A673 (cell line): ENCODE measurements at regions not wholly inside any gene's neighbourhood (a gene's known extent, or its start where the extent isn't known, plus 50 kb on each side); places are given as distances from the start of the nearest gene placed in this dataset.

Experiments
- BruUV-seq: library from RNA; stranded (reverse); fragments of 400-500 nt; replicated peaks from 2 replicates; lab custom pipeline; 2021; lab: Mats Ljungman, UMichigan
- CTCF ChIA-PET: fragments of 300-600 bp; sonication (Branson Sonifier 250); formaldehyde crosslinking; loops from one replicate; lab custom pipeline; 2022; ENCODE audit warnings: antibody characterized with exemption; lab: Charles Lee
- POLR2A ChIA-PET: fragments of 300-600 bp; sonication (Branson Sonifier 250); formaldehyde crosslinking; loops from one replicate; lab custom pipeline; 2022; ENCODE audit warnings: antibody characterized with exemption; ENCODE audit not compliant: low non-redundant PET; lab: Charles Lee
- DNase-seq: peaks from one replicate; pipeline ENCODE4 v3.0.0-alpha.2; 2015; ENCODE audit warnings: low spot score
- H3K27ac ChIP-seq: fragments of 200-600 bp; sonication (generic); 2 replicates; pipeline ENCODE4 v1.5.1; 2016; ENCODE audit warnings: mixed run types, low read depth, mild to moderate bottlenecking, mixed read lengths, antibody characterized with exemption, low read length; ENCODE audit not compliant: poor library complexity, severe bottlenecking
- H3K27me3 ChIP-seq: fragments of 200-600 bp; sonication (generic); replicated peaks from 2 replicates; pipeline ENCODE4 v1.6.1; 2017; ENCODE audit warnings: mixed run types, low read depth, mild to moderate bottlenecking, mixed read lengths, antibody characterized with exemption, low read length; ENCODE audit not compliant: insufficient read depth, poor library complexity
- H3K36me3 ChIP-seq: fragments of 200-600 bp; sonication (generic); 2 replicates; pipeline ENCODE4 v1.6.1; 2016; ENCODE audit warnings: mixed run types, mild to moderate bottlenecking, mixed read lengths, antibody characterized with exemption, low read length; ENCODE audit not compliant: insufficient read depth, poor library complexity, severe bottlenecking
- H3K4me1 ChIP-seq: fragments of 200-600 bp; sonication (generic); 2 replicates; pipeline ENCODE4 v1.6.1; 2017; ENCODE audit warnings: mixed run types, mild to moderate bottlenecking, mixed read lengths, antibody characterized with exemption, low read length; ENCODE audit not compliant: insufficient read depth, poor library complexity, severe bottlenecking
- H3K4me3 ChIP-seq: fragments of 200-600 bp; sonication (generic); 2 replicates; pipeline ENCODE4 v1.5.1; 2016; ENCODE audit warnings: low read depth, mixed run types, mild to moderate bottlenecking, mixed read lengths, low read length; ENCODE audit not compliant: poor library complexity, severe bottlenecking
- H3K9me3 ChIP-seq: fragments of 200-600 bp; sonication (generic); 2 replicates; pipeline ENCODE4 v1.6.1; 2016; ENCODE audit warnings: mixed run types, low read depth, mild to moderate bottlenecking, mixed read lengths, antibody characterized with exemption, low read length; ENCODE audit not compliant: poor library complexity, severe bottlenecking
- EZH2 ChIP-seq: fragments of 200-600 bp; sonication (generic); IDR thresholded peaks from 2 replicates; pipeline ENCODE4 v1.6.1; 2017; ENCODE audit warnings: borderline replicate concordance, low read depth, mild to moderate bottlenecking, mixed read lengths, antibody characterized with exemption, low read length; ENCODE audit not compliant: poor library complexity, severe bottlenecking
- intact Hi-C: fragments of 100-400 bp; cut with micrococcal nuclease; formaldehyde crosslinking; loops from one replicate; pipeline ENCODE4 v1.10.0; 2022; ENCODE audit not compliant: unreplicated experiment
- TF ChIP-seq, protein P1 (sequence below): fragments of 300-800, 200-600 bp; sonication (generic); conservative IDR thresholded peaks from 2 replicates; pipeline ENCODE4 v1.5.1; 2017; ENCODE audit warnings: low read depth, mild to moderate bottlenecking, antibody characterized with exemption, low read length, moderate library complexity, mixed read lengths

DNA sequence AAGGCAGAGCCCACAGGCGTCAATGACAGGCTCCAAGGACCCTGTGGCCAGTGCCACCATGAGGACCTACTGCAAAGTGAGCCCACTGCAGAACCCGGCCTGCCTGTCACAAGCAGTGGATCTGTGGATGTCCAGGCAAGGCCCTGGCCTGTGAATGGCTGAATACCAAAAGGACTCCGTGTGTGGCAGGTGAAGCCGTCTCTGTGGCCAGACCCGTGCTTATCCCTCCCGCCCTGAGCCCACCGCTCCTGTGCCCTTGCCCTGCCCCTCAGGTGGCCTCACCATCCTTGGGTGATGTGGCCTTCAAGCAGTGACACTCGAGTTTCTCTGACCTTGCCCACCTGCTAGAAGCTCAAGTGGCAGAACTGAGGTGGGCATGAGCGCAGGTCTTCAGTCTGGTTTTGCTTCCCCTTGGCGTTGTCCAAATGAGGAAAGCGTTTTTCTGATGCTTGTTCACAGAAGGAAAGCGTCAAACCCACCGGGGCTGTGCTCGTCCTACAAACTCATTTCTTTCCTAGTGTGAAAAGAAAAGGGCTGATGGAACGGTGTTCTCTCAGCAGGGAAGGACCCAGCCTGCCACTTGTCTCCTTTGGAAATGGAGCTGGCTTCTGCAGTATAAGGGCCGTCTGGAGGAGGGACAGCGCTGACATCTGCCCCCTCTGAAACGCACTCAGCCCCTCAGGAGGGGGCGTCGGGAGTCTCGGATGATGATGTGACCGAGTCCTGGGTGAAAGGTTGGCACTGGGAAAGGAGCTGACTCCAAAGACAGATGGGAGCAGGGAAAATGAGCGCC lies 377.7 kb upstream of the IRX4 start:
- no peaks in the 10 kb centered on the region for H3K27me3 ChIP-seq
- BruUV-seq = no TSS peak
- TF ChIP-seq EZH2 = no peak
- TF ChIP-seq, protein P1, sequence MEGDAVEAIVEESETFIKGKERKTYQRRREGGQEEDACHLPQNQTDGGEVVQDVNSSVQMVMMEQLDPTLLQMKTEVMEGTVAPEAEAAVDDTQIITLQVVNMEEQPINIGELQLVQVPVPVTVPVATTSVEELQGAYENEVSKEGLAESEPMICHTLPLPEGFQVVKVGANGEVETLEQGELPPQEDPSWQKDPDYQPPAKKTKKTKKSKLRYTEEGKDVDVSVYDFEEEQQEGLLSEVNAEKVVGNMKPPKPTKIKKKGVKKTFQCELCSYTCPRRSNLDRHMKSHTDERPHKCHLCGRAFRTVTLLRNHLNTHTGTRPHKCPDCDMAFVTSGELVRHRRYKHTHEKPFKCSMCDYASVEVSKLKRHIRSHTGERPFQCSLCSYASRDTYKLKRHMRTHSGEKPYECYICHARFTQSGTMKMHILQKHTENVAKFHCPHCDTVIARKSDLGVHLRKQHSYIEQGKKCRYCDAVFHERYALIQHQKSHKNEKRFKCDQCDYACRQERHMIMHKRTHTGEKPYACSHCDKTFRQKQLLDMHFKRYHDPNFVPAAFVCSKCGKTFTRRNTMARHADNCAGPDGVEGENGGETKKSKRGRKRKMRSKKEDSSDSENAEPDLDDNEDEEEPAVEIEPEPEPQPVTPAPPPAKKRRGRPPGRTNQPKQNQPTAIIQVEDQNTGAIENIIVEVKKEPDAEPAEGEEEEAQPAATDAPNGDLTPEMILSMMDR = no peak
- CTCF ChIA-PET = no interaction called here
- DNase-seq = no peak
- peaks cover 18% of the 10 kb centered on the region for H3K9me3 ChIP-seq
- H3K4me1 ChIP-seq = no peaks in the 10 kb centered on the region
- no peak overlapping the region for H3K4me3 ChIP-seq
- no peaks in the 10 kb centered on the region for H3K36me3 ChIP-seq
- POLR2A ChIA-PET = no interaction called here
- no peak overlapping the region for H3K27ac ChIP-seq
- intact Hi-C loops = no loop called here

DNA sequence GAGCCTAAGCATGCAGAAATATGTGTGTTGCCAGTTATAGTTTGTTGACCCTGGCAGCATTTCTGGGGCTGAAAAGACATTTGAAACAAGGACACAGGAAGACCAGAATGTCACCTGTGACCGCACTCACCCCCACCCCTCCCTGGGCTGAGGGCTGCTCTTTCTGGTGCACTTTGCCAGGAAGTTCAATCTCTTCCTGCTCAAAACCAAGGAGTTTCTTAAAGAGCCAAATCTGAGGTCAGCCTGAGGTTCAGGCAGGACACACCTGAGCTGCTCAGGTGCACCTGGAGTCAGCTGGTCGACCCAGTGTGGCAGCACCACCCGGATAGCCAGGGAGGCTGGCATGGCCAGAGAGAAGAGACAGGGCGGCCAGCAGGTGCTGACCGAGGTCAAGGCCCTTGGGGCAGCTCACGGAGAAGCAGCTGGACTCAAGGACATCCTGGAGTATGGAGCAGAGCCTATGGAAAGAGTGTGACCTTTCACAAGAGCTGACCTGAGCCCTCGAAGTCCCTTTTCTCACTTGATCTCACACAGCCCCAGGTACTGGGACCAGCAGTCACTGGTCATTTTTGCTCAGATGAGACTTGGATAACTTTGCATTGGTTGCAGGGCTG lies 376.9 kb upstream of the IRX4 start:
- no peak for DNase-seq
- no peak overlapping the region for H3K27ac ChIP-seq
- H3K4me3 ChIP-seq = no peak overlapping the region
- ChIA-PET POLR2A (no interaction called here), CTCF (no interaction called here)
- no TSS peak for BruUV-seq
- intact Hi-C loops = no loop called here
- H3K9me3 ChIP-seq = peaks cover 18% of the 10 kb centered on the region
- no peak for TF ChIP-seq EZH2
- TF ChIP-seq, protein P1 = no peak
- H3K36me3 ChIP-seq = no peaks in the 10 kb centered on the region
- H3K27me3 ChIP-seq = no peaks in the 10 kb centered on the region
- H3K4me1 ChIP-seq = no peaks in the 10 kb centered on the region

DNA sequence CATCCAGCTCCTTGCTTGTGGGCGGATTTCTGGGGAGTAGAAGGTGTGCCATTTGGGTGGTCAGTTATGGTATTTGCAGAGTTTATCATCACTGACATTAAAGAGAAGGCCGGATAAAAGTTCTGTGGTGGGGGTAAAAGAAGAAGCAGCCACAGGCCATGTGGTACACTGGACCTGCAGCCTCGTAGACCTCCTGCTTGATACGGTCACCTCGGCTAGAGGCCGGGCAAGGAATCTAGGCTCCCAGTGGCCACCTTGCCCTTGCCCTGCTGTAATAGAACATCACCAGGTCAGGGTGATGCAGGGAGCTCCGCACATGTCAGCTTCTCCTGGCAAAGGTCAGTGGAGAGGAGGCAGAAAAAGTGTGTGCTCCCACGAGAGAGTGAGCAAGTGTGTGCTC lies 376.1 kb upstream of the IRX4 start:
- no peaks in the 10 kb centered on the region for H3K36me3 ChIP-seq
- BruUV-seq = no TSS peak
- TF ChIP-seq, protein P1 = no peak
- no peak for TF ChIP-seq EZH2
- ChIA-PET CTCF (no interaction called here), POLR2A (no interaction called here)
- no peak overlapping the region for H3K4me3 ChIP-seq
- intact Hi-C loops = no loop called here
- no peak for DNase-seq
- H3K9me3 ChIP-seq = peaks cover 18% of the 10 kb centered on the region
- no peaks in the 10 kb centered on the region for H3K4me1 ChIP-seq
- no peaks in the 10 kb centered on the region for H3K27me3 ChIP-seq
- no peak overlapping the region for H3K27ac ChIP-seq
